Keratinocyte (primary cell): ENCODE measurements at regions not wholly inside any gene's neighbourhood (a gene's known extent, or its start where the extent isn't known, plus 50 kb on each side); places are given as distances from the start of the nearest gene placed in this dataset.

Experiments used
- DNase-seq: peaks from one replicate; pipeline ENCODE4 v3.0.0-alpha.2; 2011; ENCODE audit warnings: low read depth, missing footprints, low spot score
- FAIRE-seq: peaks from 2 replicates; lab custom pipeline; 2011; peaks lifted over from hg19 to GRCh38; lab: Jason Lieb, UNC
- H2AFZ ChIP-seq: 2 replicates; pipeline ENCODE4 v1.6.0; 2012; ENCODE audit warnings: low read length, control low read depth, inconsistent platforms; ENCODE audit not compliant: control insufficient read depth
- H3K27ac ChIP-seq: 2 replicates; pipeline ENCODE4 v1.5.1; 2011; ENCODE audit warnings: low read length; ENCODE audit not compliant: control insufficient read depth, insufficient read depth
- H3K27me3 ChIP-seq: 3 replicates; pipeline ENCODE4 v1.6.0; 2011; ENCODE audit warnings: low read length; ENCODE audit not compliant: control insufficient read depth, insufficient read depth; ENCODE audit errors: extremely low read depth
- H3K36me3 ChIP-seq, 2 experiments: 2 replicates in 1 of 2; 3 replicates in 1 of 2; pipeline ENCODE4 v1.5.1; 2011; ENCODE audit warnings: low read length in 2 of 2, mild to moderate bottlenecking in 1 of 2; ENCODE audit not compliant: control insufficient read depth in 2 of 2, insufficient read depth in 2 of 2; ENCODE audit errors: extremely low read depth in 1 of 2
- H3K4me1 ChIP-seq: 3 replicates; pipeline ENCODE4 v1.5.1; 2011; ENCODE audit warnings: low read length; ENCODE audit not compliant: control insufficient read depth, insufficient read depth; ENCODE audit errors: extremely low read depth
- H3K4me2 ChIP-seq: 3 replicates; pipeline ENCODE4 v1.6.0; 2011; ENCODE audit warnings: low read depth, low read length; ENCODE audit not compliant: control insufficient read depth, insufficient read depth; ENCODE audit errors: extremely low read depth
- H3K4me3 ChIP-seq, 3 experiments: fragments of 200-600 bp in 1 of 3; sonication (generic) in 1 of 3; 2 replicates in 2 of 3; 3 replicates in 1 of 3; pipeline ENCODE4 v1.5.1; 2011 to 2016; ENCODE audit warnings: low read length in 3 of 3, mild to moderate bottlenecking in 3 of 3, control low read depth in 2 of 3, inconsistent platforms in 1 of 3, low read depth in 1 of 3, mixed read lengths in 1 of 3, mixed run types in 1 of 3, moderate library complexity in 1 of 3; ENCODE audit not compliant: control insufficient read depth in 2 of 3, insufficient read depth in 2 of 3; ENCODE audit errors: extremely low read depth in 1 of 3
- H3K79me2 ChIP-seq: 2 replicates; pipeline ENCODE4 v1.6.0; 2012; ENCODE audit warnings: low read length; ENCODE audit not compliant: control insufficient read depth, insufficient read depth
- H3K9ac ChIP-seq: 3 replicates; pipeline ENCODE4 v1.6.0; 2011; ENCODE audit warnings: low read length; ENCODE audit not compliant: control insufficient read depth, insufficient read depth; ENCODE audit errors: extremely low read depth
- H3K9me1 ChIP-seq: 3 replicates; pipeline ENCODE4 v1.6.0; 2011; ENCODE audit warnings: low read length; ENCODE audit not compliant: control insufficient read depth, insufficient read depth; ENCODE audit errors: extremely low read depth
- H3K9me3 ChIP-seq: 2 replicates; pipeline ENCODE4 v1.5.1; 2012; ENCODE audit warnings: low read depth, low read length; ENCODE audit not compliant: control insufficient read depth
- H4K20me1 ChIP-seq: 3 replicates; pipeline ENCODE4 v1.6.0; 2011; ENCODE audit warnings: low read length; ENCODE audit not compliant: control insufficient read depth, insufficient read depth; ENCODE audit errors: extremely low read depth
- CTCF ChIP-seq, 3 experiments: IDR thresholded peaks in 1 of 3; conservative IDR thresholded peaks in 1 of 3; optimal IDR thresholded peaks in 1 of 3; 2 replicates in 2 of 3; 3 replicates in 1 of 3; pipeline versions ENCODE3 to v1.5.1; 2011; ENCODE audit warnings: low read length in 3 of 3, mild to moderate bottlenecking in 3 of 3, moderate library complexity in 2 of 3, control low read depth in 1 of 3, inconsistent platforms in 1 of 3; ENCODE audit not compliant: insufficient read depth in 2 of 3; ENCODE audit errors: extremely low read depth in 1 of 3
- EZH2 ChIP-seq: IDR thresholded peaks from one replicate; pipeline ENCODE4 v1.6.1; 2012; ENCODE audit warnings: inconsistent platforms, mild to moderate bottlenecking, low read length, moderate library complexity
- dilution Hi-C: fragments of 300-500 bp; cut with MboI; formaldehyde crosslinking; loops from one replicate; pipeline ENCODE4 v1.7.0; 2020; ENCODE audit warnings: low sequenced_read_pairs; ENCODE audit not compliant: extremely low pct_ligation_motif_present

GRCh38 chr7:153399554-153399940 is 640.0 kb downstream of the ACTR3B start:
- DNase-seq (no peak), FAIRE-seq (no peak)
- Histone ChIP-seq H3K9me1 (no peaks in the 10 kb centered on the region), H3K4me1 (no peaks in the 10 kb centered on the region), H3K36me3 (no peaks in the 10 kb centered on the region), H4K20me1 (no peaks in the 10 kb centered on the region), H3K27ac (no peak overlapping the region), H2AFZ (no peak overlapping the region), H3K79me2 (no peaks in the 10 kb centered on the region), H3K9ac (no peak overlapping the region), H3K4me3 (no peak overlapping the region), H3K27me3 (no peaks in the 10 kb centered on the region), H3K9me3 (no peaks in the 10 kb centered on the region), H3K4me2 (no peak overlapping the region)
- TF ChIP-seq EZH2 (no peak), CTCF (optimal IDR thresholded peaks at IDR 0.05 in 1 of 3, IDR thresholded peaks at IDR 0.05 in 1 of 3, conservative IDR thresholded peaks at IDR 0.05 in 1 of 3; ENCODE audit: extremely low read depth in 1 of 3, insufficient read depth in 2 of 3, low read length in 3 of 3) (no peak)
- dilution Hi-C loops = no loop called here

GRCh38 chr7:153400735-153401593 is 641.4 kb downstream of the ACTR3B start:
- no peaks in the 10 kb centered on the region for H3K9me1 ChIP-seq
- no peak overlapping the region for H3K27ac ChIP-seq
- no peaks in the 10 kb centered on the region for H3K79me2 ChIP-seq
- dilution Hi-C loops = no loop called here
- no peak overlapping the region for H3K4me2 ChIP-seq
- no peak for DNase-seq
- no peak for FAIRE-seq
- H2AFZ ChIP-seq = no peak overlapping the region
- H3K36me3 ChIP-seq = no peaks in the 10 kb centered on the region
- H3K4me1 ChIP-seq = no peaks in the 10 kb centered on the region
- no peak for TF ChIP-seq CTCF (optimal IDR thresholded peaks at IDR 0.05 in 1 of 3, IDR thresholded peaks at IDR 0.05 in 1 of 3, conservative IDR thresholded peaks at IDR 0.05 in 1 of 3; ENCODE audit: extremely low read depth in 1 of 3, insufficient read depth in 2 of 3, low read length in 3 of 3)
- TF ChIP-seq EZH2 = no peak
- no peaks in the 10 kb centered on the region for H3K27me3 ChIP-seq
- no peak overlapping the region for H3K4me3 ChIP-seq
- H3K9me3 ChIP-seq = no peaks in the 10 kb centered on the region
- no peak overlapping the region for H3K9ac ChIP-seq
- H4K20me1 ChIP-seq = no peaks in the 10 kb centered on the region
